ENCODE measurements at regions not wholly inside any gene's neighbourhood (a gene's known extent, or its start where the extent isn't known, plus 50 kb on each side); places are given as distances from the start of the nearest gene placed in this dataset.

DNA sequence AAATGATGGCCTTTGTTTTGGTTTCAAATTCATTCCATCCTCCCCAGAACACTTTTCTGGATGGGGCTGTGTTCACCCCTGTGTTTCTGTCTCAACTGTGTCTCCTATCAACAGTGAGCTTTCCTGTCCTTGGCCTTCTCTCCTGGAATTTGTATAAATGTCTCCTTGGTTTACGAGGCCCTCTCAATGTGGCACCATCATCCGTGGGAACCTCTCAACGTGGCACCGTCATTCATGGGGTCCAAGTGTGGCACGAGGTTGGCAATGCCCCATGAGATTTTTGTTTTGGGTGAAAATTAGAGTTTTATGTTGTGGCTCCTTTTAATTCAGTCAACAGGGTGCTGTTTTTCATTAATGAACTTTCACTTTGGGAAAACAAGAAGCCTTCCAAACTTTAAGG is 280.7 kb upstream of the SALL3 start:
- no peak overlapping the region for H3K4me3 Mint-ChIP-seq
- H3K36me3 Mint-ChIP-seq (ENCODE audit: low read depth): no peaks in the 10 kb centered on the region
- H3K27me3 Mint-ChIP-seq: peaks cover 11% of the 10 kb centered on the region
- ATAC-seq (replicated peaks): no peak
- peaks cover 4% of the 10 kb centered on the region for H3K9me3 Mint-ChIP-seq
- no peaks in the 10 kb centered on the region for H3K4me1 Mint-ChIP-seq
- no peak overlapping the region for H3K27ac Mint-ChIP-seq

DNA sequence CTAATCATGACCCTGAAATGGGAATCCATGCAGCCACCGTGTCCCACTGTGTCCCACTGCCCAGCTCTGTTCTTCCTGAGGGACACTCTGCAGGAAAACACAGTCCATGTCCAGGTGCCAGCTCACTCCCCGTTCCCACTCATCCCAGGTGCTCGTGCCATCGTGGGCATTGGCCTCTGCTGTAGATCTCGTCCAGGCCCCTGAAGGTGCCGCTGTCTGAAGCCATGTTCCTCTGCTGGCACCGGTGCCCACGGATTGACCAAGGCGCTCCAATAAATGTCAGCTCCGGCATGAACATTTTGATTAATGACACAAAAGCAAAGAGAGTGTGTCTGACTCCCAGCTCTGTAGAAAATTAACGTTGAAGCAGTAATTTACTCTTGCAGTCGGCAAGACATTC is 280.1 kb upstream of the SALL3 start:
- H3K36me3 Mint-ChIP-seq (ENCODE audit: low read depth): no peaks in the 10 kb centered on the region
- H3K27me3 Mint-ChIP-seq: peaks cover 12% of the 10 kb centered on the region
- H3K27ac Mint-ChIP-seq: no peak overlapping the region
- no peaks in the 10 kb centered on the region for H3K4me1 Mint-ChIP-seq
- ATAC-seq (replicated peaks): no peak
- peaks cover 4% of the 10 kb centered on the region for H3K9me3 Mint-ChIP-seq
- H3K4me3 Mint-ChIP-seq: no peak overlapping the region

DNA sequence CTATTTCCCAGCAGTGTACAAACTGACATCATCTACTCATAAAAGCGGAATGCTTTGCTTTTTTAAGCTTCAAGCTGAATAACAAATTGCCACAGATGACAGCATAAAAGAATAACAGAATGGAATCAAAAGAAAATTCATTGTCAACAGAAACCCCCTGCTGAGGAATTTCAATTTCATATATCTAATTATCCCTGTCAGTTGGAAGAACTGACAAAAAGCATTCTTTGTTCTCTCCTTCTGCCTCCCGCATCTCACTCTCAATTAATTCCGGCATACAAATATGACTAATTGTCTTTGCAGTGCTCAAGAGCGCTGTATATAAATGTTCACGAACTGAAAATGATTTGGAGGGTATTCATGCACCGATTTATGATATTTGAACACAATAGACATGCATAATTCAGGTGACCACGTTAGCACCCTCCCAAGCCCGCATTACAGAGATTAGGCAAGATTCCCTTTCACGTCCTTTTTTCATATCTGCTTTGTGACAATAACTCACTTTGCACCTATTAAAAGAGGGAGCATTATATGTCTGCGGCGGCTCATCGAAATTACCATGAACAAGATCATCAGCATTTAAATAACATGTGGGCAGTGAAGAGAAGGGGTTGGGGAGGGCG is 277.7 kb upstream of the SALL3 start:
- no peak for ATAC-seq (replicated peaks)
- Mint-ChIP-seq H3K4me3 (no peak overlapping the region), H3K36me3 (ENCODE audit: low read depth) (no peaks in the 10 kb centered on the region), H3K27ac (no peak overlapping the region), H3K4me1 (no peaks in the 10 kb centered on the region), H3K27me3 (peaks cover 12% of the 10 kb centered on the region), H3K9me3 (peaks cover 4% of the 10 kb centered on the region)

DNA sequence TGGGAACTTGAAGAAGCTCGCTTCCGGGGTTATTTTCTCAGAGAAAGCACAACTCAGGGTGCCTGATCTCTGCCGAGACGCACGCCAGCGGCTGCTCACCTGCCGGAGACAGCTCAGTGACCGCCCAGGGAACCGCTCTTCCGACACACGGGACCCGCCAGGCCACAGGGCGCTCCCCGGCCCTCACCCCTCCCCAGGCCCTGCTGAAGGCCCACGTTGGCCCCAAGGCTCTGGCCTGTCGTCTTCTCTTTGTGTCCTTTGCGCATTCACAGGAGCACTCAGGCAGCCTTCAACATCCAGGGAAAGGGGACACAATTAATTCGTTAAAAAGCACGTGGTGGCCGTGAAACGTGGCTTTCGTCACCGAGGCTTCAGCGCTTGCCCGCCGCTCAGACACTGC is 276.3 kb upstream of the SALL3 start:
- no peak overlapping the region for H3K27ac Mint-ChIP-seq
- ATAC-seq (replicated peaks): no peak
- peaks cover 9% of the 10 kb centered on the region for H3K27me3 Mint-ChIP-seq
- no peak overlapping the region for H3K4me3 Mint-ChIP-seq
- H3K4me1 Mint-ChIP-seq: no peaks in the 10 kb centered on the region
- no peaks in the 10 kb centered on the region for H3K36me3 Mint-ChIP-seq (ENCODE audit: low read depth)
- H3K9me3 Mint-ChIP-seq: peaks cover 11% of the 10 kb centered on the region

DNA sequence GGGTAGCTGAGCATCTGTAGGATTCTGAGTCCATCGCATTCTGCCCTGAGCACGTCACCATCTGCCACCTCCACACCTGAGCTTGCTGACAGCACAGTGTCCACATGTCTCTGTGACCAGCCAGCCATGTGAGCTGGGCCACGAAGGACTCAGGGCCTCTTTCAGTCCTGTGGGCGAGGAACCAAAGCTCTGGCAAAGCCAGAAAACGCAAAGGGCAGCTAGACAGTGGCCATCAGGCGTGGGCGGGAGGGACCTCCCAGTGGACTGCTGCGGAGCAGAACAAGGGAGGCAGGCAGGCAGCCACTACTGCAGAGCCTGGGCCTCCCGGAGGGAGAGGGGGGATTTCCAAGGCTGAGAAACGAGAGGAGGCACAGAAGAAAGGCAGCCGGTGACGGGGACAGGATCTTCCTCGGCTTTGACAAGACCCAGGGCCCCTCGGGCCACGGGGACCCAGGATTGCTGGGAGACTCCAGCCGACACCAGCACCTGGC is 274.6 kb upstream of the SALL3 start:
- Mint-ChIP-seq H3K4me1 (no peaks in the 10 kb centered on the region), H3K36me3 (ENCODE audit: low read depth) (no peaks in the 10 kb centered on the region), H3K27me3 (peaks cover 9% of the 10 kb centered on the region), H3K9me3 (peaks cover 17% of the 10 kb centered on the region), H3K4me3 (no peak overlapping the region), H3K27ac (no peak overlapping the region)
- no peak for ATAC-seq (replicated peaks)

DNA sequence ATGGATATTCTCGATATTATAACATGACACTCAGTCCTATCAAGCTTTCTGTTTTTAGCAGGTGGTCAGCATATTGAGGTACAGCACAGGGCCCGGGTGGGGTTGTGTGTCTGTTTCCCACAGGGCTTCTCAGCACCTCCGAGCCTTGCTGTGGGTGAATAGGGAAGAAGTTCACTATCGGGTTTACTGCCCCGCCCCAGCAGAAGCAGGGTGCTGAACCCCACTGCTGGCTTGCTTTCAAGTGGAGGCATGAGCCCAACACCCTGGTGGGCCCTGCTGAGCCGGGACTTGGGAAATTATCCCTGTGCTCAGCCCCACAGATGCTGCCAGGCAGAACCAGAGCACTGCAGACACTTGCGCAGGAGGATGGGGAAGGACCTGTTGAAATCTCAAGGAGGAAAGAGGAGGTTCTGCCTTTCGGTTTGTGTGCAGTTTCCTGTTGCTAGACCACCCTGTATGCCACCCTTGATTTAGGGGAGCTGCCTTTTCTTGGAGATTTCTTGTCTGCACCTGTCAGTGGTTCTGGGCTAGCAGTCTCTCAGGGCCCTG is 270.3 kb upstream of the SALL3 start:
- Mint-ChIP-seq H3K4me3 (no peak overlapping the region), H3K36me3 (ENCODE audit: low read depth) (no peaks in the 10 kb centered on the region), H3K27me3 (peaks cover 5% of the 10 kb centered on the region)

DNA sequence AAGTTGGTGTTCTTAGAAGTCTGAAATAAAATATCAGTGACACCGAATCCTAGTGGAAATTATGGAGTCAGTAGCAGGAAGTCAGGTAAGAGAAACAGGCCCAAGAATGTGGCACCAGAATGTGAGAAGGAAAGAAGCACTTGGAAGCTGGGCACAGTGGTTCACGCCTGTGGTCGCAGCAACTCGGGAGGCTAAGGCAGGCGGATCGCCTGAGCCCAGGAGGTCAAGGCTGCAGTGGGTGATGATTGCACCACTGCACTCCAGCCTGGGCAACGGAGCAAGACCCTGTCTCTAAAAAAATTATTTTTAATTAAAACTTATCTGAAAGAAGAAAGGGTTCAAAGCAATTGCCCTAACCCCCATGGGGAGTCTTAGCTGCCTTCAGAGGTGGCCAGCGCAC is 268.3 kb upstream of the SALL3 start:
- Mint-ChIP-seq H3K4me3 (no peak overlapping the region), H3K36me3 (ENCODE audit: low read depth) (no peaks in the 10 kb centered on the region), H3K9me3 (peaks cover 13% of the 10 kb centered on the region), H3K27me3 (peaks cover 7% of the 10 kb centered on the region), H3K4me1 (no peaks in the 10 kb centered on the region), H3K27ac (no peak overlapping the region)
- ATAC-seq (replicated peaks): no peak

More for the DNA sequence above, 270.3 kb upstream of the SALL3 start:
- Mint-ChIP-seq H3K9me3 (peaks cover 13% of the 10 kb centered on the region), H3K27ac (no peak overlapping the region), H3K4me1 (no peaks in the 10 kb centered on the region)
- no peak for ATAC-seq (replicated peaks)

DNA sequence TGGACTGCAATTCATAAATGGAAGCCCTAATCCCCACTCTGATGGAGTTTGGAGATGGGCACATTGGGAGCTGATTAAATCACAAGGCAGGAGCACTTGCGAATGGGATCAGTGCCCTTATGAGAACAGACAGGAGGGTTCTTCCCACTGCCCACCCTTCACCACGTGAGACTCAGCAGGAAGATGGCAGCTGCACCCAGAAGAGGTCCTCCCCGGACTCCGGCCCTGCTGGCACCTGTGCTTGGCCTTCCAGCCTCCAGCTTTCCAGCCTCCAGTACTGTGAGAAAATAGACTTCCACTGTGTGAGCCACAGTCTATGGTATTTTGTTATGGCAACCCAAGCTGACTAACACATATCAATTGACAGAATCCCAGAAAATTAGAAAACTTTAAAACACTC is 267.6 kb upstream of the SALL3 start:
- no peaks in the 10 kb centered on the region for H3K4me1 Mint-ChIP-seq

DNA sequence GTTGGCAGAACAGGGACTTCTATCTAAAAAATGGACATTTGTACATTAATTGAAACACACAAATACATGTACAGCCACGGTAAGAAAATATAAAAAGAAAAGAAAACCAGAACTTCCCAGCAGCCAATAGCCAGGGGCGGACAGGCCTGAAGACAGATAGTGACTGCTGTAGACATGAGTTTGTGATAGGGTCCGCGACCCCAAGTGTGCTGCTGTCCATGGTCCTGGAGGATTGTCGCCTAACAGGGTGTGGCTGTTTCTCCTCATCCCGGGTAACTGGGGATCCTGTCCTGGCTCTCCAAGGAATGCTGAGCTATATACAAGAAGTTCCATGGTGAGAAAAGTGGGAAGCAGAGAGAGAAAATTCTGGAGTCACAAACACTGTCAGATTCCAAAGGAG is 266.5 kb upstream of the SALL3 start:
- H3K4me3 Mint-ChIP-seq: no peak overlapping the region
- H3K9me3 Mint-ChIP-seq: peaks cover 9% of the 10 kb centered on the region
- peaks cover 7% of the 10 kb centered on the region for H3K27me3 Mint-ChIP-seq
- H3K27ac Mint-ChIP-seq: no peak overlapping the region
- H3K36me3 Mint-ChIP-seq (ENCODE audit: low read depth): no peaks in the 10 kb centered on the region
- ATAC-seq (replicated peaks): no peak
- no peaks in the 10 kb centered on the region for H3K4me1 Mint-ChIP-seq

More for the DNA sequence above, 267.6 kb upstream of the SALL3 start:
- Mint-ChIP-seq H3K9me3 (peaks cover 13% of the 10 kb centered on the region), H3K27ac (no peak overlapping the region), H3K27me3 (peaks cover 7% of the 10 kb centered on the region), H3K4me3 (no peak overlapping the region), H3K36me3 (ENCODE audit: low read depth) (no peaks in the 10 kb centered on the region)
- ATAC-seq (replicated peaks): no peak

DNA sequence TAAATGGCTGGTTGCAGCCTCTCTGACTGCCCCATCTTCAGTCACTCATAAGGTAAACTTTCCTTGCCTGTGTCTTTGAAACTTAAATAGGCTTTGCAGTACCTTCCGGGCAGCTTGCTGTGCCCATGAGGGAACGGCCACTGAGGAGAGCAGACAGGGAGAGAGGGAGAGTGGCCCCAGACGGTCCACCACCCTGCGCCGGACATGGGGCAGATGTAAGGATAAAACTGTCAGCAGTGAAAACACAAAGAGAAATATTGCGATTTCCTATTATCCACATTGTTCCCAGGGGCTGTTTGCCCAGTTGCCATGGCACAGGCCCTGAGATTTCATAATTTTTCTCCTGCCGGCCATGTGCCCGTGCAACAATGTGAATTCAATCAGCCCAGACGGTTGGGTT is 265.9 kb upstream of the SALL3 start:
- H3K27me3 Mint-ChIP-seq: peaks cover 10% of the 10 kb centered on the region
- no peaks in the 10 kb centered on the region for H3K36me3 Mint-ChIP-seq (ENCODE audit: low read depth)
- no peak for ATAC-seq (replicated peaks)
- H3K27ac Mint-ChIP-seq: no peak overlapping the region
- peaks cover 2% of the 10 kb centered on the region for H3K9me3 Mint-ChIP-seq
- H3K4me1 Mint-ChIP-seq: no peaks in the 10 kb centered on the region
- no peak overlapping the region for H3K4me3 Mint-ChIP-seq

DNA sequence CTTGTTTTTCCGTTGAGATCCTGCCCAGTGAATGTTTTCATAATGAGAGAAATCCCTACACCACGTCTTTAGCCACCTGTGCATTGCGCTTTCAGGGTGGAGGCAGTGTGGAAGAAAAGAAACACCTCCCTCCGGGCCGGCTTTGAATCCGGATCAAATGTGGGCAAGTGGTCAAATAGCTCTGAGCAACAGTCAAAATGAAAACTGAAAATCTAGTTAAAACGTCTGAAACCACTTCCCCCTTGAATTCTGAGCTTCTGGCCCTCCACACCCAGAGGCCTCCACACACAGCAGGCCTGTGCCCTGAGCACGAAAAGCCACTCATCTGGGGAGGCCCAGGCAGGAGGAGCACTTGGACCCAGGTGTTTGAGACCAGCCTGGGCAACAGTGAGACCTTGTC is 263.6 kb upstream of the SALL3 start:
- H3K4me3 Mint-ChIP-seq: no peak overlapping the region
- no peak for ATAC-seq (replicated peaks)
- no peak overlapping the region for H3K27ac Mint-ChIP-seq
- H3K4me1 Mint-ChIP-seq: no peaks in the 10 kb centered on the region
- no peaks in the 10 kb centered on the region for H3K36me3 Mint-ChIP-seq (ENCODE audit: low read depth)
- no peaks in the 10 kb centered on the region for H3K9me3 Mint-ChIP-seq
- H3K27me3 Mint-ChIP-seq: peaks cover 12% of the 10 kb centered on the region

DNA sequence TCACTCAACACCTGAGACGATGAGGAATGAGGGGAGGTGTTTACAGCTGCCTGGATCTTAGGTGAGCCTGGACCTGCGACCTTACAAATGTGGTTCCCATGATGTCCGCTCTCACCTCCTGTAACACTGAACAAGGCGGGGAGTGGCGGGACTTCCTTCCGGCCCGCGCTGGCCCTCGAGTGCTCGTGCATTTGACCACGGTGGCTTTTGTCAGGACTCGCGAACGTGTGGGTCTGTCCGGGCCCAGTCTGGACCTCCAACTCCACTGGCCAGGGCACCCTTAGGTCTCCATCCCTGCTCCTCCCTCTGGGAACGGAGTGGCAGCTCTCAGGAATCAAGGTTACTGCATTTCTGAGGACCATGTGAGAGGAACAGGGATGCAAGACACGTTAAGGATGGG is 263.0 kb upstream of the SALL3 start:
- H3K27ac Mint-ChIP-seq: no peak overlapping the region
- H3K36me3 Mint-ChIP-seq (ENCODE audit: low read depth): no peaks in the 10 kb centered on the region
- no peaks in the 10 kb centered on the region for H3K4me1 Mint-ChIP-seq
- ATAC-seq (replicated peaks): no peak
- H3K9me3 Mint-ChIP-seq: no peaks in the 10 kb centered on the region
- H3K4me3 Mint-ChIP-seq: no peak overlapping the region
- H3K27me3 Mint-ChIP-seq: peaks cover 14% of the 10 kb centered on the region

DNA sequence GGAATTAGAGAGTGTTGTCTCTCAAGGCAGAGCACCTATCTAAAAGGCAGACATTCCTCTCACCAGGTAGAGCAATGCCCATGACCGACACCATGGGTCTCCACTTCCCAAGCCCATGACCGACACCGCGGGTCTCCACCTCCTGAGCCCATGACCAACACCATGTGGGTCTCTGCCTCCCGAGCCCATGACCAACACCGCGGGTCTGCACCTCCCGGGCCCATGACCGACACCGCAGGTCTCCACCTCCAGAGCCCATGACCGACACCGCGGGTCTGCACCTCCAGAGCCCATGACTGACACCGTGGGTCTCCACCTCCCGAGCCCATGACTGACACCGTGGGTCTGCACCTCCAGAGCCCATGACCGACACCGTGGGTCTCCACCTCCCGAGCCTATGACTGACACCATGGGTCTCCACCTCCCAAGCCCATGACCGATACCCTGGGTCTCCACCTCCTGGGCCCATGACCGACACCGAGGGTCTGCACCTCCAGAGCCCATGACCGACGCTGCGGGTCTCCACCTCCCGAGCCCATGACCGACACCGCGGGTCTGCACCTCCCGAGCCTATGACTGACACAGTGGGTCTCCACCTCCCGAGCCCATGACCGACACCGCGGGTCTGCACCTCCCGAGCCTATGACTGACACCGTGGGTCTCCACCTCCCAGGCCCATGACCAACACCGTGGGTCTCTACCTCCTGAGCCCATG is 262.4 kb upstream of the SALL3 start:
- H3K36me3 Mint-ChIP-seq (ENCODE audit: low read depth): no peaks in the 10 kb centered on the region
- H3K9me3 Mint-ChIP-seq: no peaks in the 10 kb centered on the region
- no peak overlapping the region for H3K27ac Mint-ChIP-seq
- H3K27me3 Mint-ChIP-seq: peaks cover 16% of the 10 kb centered on the region
- ATAC-seq (replicated peaks): no peak
- H3K4me3 Mint-ChIP-seq: no peak overlapping the region
- H3K4me1 Mint-ChIP-seq: no peaks in the 10 kb centered on the region

DNA sequence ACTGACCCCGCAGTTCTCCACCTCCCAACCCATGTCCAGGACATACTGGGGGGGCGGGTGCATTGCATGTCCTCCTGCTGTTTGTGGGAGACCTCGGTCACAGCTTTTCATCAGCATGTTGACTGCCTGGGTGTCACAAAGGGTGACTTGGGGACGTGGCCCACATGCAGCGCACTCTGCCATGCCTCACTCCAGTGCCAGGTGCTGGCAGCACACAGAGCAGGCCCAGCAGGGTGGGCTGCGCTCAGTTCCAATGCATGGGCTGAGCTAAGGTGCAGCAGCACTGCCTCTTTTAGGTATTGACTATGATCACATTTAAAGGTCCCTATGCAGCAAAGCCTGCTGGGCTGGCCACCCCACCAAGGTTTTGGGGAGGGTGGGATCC is 261.9 kb upstream of the SALL3 start:
- H3K27me3 Mint-ChIP-seq: peaks cover 16% of the 10 kb centered on the region
- H3K4me1 Mint-ChIP-seq: no peaks in the 10 kb centered on the region
- ATAC-seq (replicated peaks): no peak
- no peak overlapping the region for H3K27ac Mint-ChIP-seq
- no peak overlapping the region for H3K4me3 Mint-ChIP-seq
- no peaks in the 10 kb centered on the region for H3K9me3 Mint-ChIP-seq
- no peaks in the 10 kb centered on the region for H3K36me3 Mint-ChIP-seq (ENCODE audit: low read depth)

DNA sequence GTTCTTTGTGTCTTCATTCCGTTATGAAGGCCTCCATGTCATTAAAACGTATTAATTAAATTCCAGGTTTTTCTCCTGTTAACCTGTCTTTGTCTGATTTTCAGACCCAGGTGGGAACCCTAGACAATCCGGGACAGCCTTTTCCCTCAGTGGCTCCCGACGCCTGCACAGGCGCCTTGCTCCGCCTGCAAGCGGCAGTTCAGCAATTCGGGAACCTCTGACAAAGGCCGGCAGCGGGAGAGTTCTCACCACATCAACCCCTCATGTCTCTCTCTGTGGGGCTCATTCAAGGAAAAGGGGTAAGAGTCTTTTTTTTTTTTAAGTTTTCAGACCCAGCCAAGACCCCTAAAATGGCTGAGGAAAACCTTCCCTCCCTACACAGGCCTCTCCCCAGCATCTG is 259.8 kb upstream of the SALL3 start:
- no peaks in the 10 kb centered on the region for H3K9me3 Mint-ChIP-seq
- peaks cover 23% of the 10 kb centered on the region for H3K27me3 Mint-ChIP-seq
- H3K4me1 Mint-ChIP-seq: no peaks in the 10 kb centered on the region
- ATAC-seq (replicated peaks): no peak
- H3K4me3 Mint-ChIP-seq: no peak overlapping the region
- no peaks in the 10 kb centered on the region for H3K36me3 Mint-ChIP-seq (ENCODE audit: low read depth)
- H3K27ac Mint-ChIP-seq: no peak overlapping the region

All from activated T-helper 17 cell treated with anti-CD3 and anti-CD28 coated beads, Interleukin-2, amount 50 U/mL, for 72 hours (primary cell).